OCI-LY7 (cell line): ENCODE measurements at regions not wholly inside any gene's neighbourhood (a gene's known extent, or its start where the extent isn't known, plus 50 kb on each side); places are given as distances from the start of the nearest gene placed in this dataset.
"Not testable (repeated sequence)": the region's sequence is repeated elsewhere in the genome, so short reads cannot be mapped to it uniquely, and the experiment has no call there.

ENCODE experiments used
- BruUV-seq: library from RNA; stranded (reverse); fragments of 400-500 nt; replicated peaks from 2 replicates; lab custom pipeline; 2021; lab: Mats Ljungman, UMichigan
- CTCF ChIA-PET: fragments of 300-600 bp; sonication (Branson Sonifier 250); formaldehyde crosslinking; loops from one replicate; lab custom pipeline; 2022; ENCODE audit warnings: antibody characterized with exemption; ENCODE audit not compliant: unreplicated experiment; lab: Charles Lee
- POLR2A ChIA-PET: fragments of 300-600 bp; sonication (Branson Sonifier 250); formaldehyde crosslinking; loops from one replicate; lab custom pipeline; 2022; ENCODE audit warnings: antibody characterized with exemption; lab: Charles Lee
- DNase-seq: peaks from one replicate; pipeline ENCODE4 v3.0.0-alpha.2; 2015; ENCODE audit warnings: low spot score
- H2AFZ ChIP-seq: fragments of 200-600 bp; sonication (generic), shearing (Covaris generic); 2 replicates; pipeline ENCODE4 v1.6.1; 2014; ENCODE audit warnings: mild to moderate bottlenecking, antibody characterized with exemption, low read length, moderate library complexity
- H3K27ac ChIP-seq: fragments of 200-600 bp; sonication (generic); 2 replicates; pipeline ENCODE4 v1.5.1; 2014; ENCODE audit warnings: mixed run types, low read depth, mild to moderate bottlenecking, moderate library complexity, low read length, inconsistent platforms; ENCODE audit not compliant: poor library complexity, severe bottlenecking
- H3K36me3 ChIP-seq: fragments of 200-600 bp; sonication (generic); 2 replicates; pipeline ENCODE4 v1.6.1; 2014; ENCODE audit warnings: mild to moderate bottlenecking, antibody characterized with exemption, low read length, moderate library complexity, mixed read lengths; ENCODE audit not compliant: insufficient read depth
- H3K4me1 ChIP-seq: fragments of 200-600 bp; sonication (generic); 2 replicates; pipeline ENCODE4 v1.5.1; 2014; ENCODE audit warnings: mild to moderate bottlenecking, low read length; ENCODE audit not compliant: insufficient read depth, poor library complexity, severe bottlenecking
- H3K4me2 ChIP-seq: fragments of 200-600 bp; sonication (generic); 2 replicates; pipeline ENCODE4 v1.6.1; 2014; ENCODE audit warnings: mild to moderate bottlenecking, low read length
- H3K4me3 ChIP-seq: fragments of 200-600 bp; sonication (generic); 2 replicates; pipeline ENCODE4 v1.5.1; 2014; ENCODE audit warnings: mild to moderate bottlenecking, low read depth, low read length; ENCODE audit not compliant: poor library complexity, severe bottlenecking
- H3K79me2 ChIP-seq: fragments of 200-600 bp; sonication (generic); 2 replicates; pipeline ENCODE4 v1.6.1; 2016; ENCODE audit warnings: low read depth, mild to moderate bottlenecking, low read length, moderate library complexity, mixed read lengths; ENCODE audit not compliant: insufficient read depth
- H3K9me2 ChIP-seq: fragments of 200-600 bp; sonication (generic); 2 replicates; pipeline ENCODE4 v1.6.1; 2016; ENCODE audit warnings: mild to moderate bottlenecking, low read length, mixed read lengths; ENCODE audit not compliant: insufficient read depth
- H3K9me3 ChIP-seq: fragments of 200-600 bp; sonication (generic); 2 replicates; pipeline ENCODE4 v1.6.1; 2014; ENCODE audit warnings: mild to moderate bottlenecking, mixed run types, low read length, mixed read lengths
- H4K20me1 ChIP-seq: fragments of 200-600 bp; sonication (generic); 2 replicates; pipeline ENCODE4 v1.6.1; 2014; ENCODE audit warnings: mild to moderate bottlenecking, antibody characterized with exemption, low read length, moderate library complexity, mixed read lengths; ENCODE audit not compliant: insufficient read depth
- EZH2phosphoT487 ChIP-seq: fragments of 200-600 bp; sonication (generic); IDR thresholded peaks from 2 replicates; pipeline ENCODE4 v1.6.1; 2018; ENCODE audit warnings: low read depth, borderline replicate concordance, mild to moderate bottlenecking, mixed run types, antibody characterized with exemption, low read length, moderate library complexity, mixed read lengths
- intact Hi-C: fragments of 100-400 bp; cut with micrococcal nuclease; formaldehyde crosslinking; loops from one replicate; pipeline ENCODE4 v1.10.0; 2022; ENCODE audit not compliant: unreplicated experiment
- TF ChIP-seq, protein P1 (sequence below): fragments of 200-600 bp; sonication (generic); conservative IDR thresholded peaks from 2 replicates; pipeline ENCODE4 v1.5.1; 2014; ENCODE audit warnings: mild to moderate bottlenecking, antibody characterized with exemption, low read length, moderate library complexity, mixed read lengths

DNA sequence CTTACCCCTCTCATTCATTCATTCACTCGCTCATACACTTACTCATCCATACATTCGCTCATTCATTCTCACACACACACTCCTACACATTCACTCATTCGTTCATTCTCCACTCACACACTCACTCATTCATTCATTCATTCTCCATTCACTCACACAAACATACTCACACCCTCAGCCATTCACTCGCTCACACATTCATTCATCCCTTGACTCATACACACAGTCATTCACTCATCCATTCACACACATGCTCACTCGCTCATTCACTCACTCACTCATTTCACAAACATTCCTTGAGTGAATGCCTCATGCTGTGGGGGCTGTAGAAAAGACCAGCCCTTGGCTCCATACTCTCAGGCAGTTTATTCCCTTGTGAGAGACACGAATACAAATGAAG is 151.1 kb upstream of the MAMLD1 start:
- DNase-seq, result no peak
- POLR2A ChIA-PET, result interaction anchor here (0.6 kb wide), 1 partner anchor 14 kb away, joined by 4 read pairs; no protein-coding TSS in a partner anchor

DNA sequence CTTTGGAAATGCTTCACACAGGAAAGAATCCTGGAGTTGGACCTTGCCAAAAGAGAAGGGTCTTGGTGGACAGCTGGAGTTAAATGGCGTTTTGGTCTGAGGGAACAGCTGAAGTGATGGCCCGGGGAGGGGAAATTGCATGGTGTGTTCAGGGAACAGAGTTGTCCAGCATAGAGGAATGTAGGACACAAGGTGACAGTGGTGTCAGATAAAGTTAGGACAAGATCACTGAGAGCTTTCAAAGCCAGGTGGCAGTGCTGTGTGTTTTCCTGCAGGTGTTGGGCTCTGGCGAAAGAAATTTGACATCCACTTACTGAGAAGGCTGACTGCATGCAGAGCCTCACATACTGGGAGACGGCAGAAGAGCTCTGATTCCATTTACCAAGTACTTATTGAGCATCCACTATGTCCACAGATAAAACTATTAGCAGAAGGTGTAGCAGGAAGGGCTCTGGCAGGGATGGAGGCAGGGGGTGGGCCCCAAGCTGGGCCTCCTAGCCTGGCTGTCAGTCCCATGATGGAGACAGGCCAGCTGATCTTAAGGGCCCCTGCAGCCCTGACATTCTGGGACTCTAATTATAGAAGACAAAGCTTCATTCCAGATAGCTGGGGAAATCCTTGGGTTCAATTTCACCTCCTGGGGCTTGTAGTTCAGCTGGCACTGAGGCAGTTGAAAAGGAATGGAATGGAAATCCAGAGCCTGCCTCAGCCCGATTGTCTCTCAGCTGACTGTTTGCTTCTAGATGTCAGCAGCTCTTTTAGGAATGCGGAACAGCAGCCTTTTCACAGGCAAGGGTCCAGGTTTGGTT is 150.2 kb upstream of the MAMLD1 start:
- DNase-seq, result no peak
- BruUV-seq, result no TSS peak
- TF ChIP-seq EZH2phosphoT487, result no peak
- TF ChIP-seq, protein P1, sequence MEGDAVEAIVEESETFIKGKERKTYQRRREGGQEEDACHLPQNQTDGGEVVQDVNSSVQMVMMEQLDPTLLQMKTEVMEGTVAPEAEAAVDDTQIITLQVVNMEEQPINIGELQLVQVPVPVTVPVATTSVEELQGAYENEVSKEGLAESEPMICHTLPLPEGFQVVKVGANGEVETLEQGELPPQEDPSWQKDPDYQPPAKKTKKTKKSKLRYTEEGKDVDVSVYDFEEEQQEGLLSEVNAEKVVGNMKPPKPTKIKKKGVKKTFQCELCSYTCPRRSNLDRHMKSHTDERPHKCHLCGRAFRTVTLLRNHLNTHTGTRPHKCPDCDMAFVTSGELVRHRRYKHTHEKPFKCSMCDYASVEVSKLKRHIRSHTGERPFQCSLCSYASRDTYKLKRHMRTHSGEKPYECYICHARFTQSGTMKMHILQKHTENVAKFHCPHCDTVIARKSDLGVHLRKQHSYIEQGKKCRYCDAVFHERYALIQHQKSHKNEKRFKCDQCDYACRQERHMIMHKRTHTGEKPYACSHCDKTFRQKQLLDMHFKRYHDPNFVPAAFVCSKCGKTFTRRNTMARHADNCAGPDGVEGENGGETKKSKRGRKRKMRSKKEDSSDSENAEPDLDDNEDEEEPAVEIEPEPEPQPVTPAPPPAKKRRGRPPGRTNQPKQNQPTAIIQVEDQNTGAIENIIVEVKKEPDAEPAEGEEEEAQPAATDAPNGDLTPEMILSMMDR, result no peak
- H3K4me1 ChIP-seq, result no peaks in the 10 kb centered on the region
- no peak overlapping the region for H3K27ac ChIP-seq
- no peak overlapping the region for H2AFZ ChIP-seq
- H3K9me2 ChIP-seq, result no peaks in the 10 kb centered on the region
- no peak overlapping the region for H3K4me3 ChIP-seq
- intact Hi-C loops, result no loop called here
- CTCF ChIA-PET, result no interaction called here
- POLR2A ChIA-PET, result interaction anchor here (0.6 kb wide), 2 partner anchors 15 to 210 kb away, joined by 3 to 4 read pairs; no protein-coding TSS in a partner anchor
- H3K79me2 ChIP-seq, result no peaks in the 10 kb centered on the region
- no peaks in the 10 kb centered on the region for H3K9me3 ChIP-seq
- H4K20me1 ChIP-seq, result no peaks in the 10 kb centered on the region
- no peaks in the 10 kb centered on the region for H3K36me3 ChIP-seq
- H3K4me2 ChIP-seq, result no peak overlapping the region

More for the DNA sequence above, 151.1 kb upstream of the MAMLD1 start:
- CTCF ChIA-PET, result no interaction called here
- intact Hi-C loops, result no loop called here
- no TSS peak for BruUV-seq
- no peaks in the 10 kb centered on the region for H3K4me1 ChIP-seq
- no peak overlapping the region for H3K4me3 ChIP-seq
- H2AFZ ChIP-seq, result no peak overlapping the region
- no peak for TF ChIP-seq EZH2phosphoT487
- TF ChIP-seq, protein P1, result no peak
- no peaks in the 10 kb centered on the region for H3K9me2 ChIP-seq
- H3K36me3 ChIP-seq, result no peaks in the 10 kb centered on the region
- no peaks in the 10 kb centered on the region for H3K9me3 ChIP-seq
- H3K27ac ChIP-seq, result no peak overlapping the region
- H3K79me2 ChIP-seq, result no peaks in the 10 kb centered on the region
- no peaks in the 10 kb centered on the region for H4K20me1 ChIP-seq
- H3K4me2 ChIP-seq, result no peak overlapping the region

DNA sequence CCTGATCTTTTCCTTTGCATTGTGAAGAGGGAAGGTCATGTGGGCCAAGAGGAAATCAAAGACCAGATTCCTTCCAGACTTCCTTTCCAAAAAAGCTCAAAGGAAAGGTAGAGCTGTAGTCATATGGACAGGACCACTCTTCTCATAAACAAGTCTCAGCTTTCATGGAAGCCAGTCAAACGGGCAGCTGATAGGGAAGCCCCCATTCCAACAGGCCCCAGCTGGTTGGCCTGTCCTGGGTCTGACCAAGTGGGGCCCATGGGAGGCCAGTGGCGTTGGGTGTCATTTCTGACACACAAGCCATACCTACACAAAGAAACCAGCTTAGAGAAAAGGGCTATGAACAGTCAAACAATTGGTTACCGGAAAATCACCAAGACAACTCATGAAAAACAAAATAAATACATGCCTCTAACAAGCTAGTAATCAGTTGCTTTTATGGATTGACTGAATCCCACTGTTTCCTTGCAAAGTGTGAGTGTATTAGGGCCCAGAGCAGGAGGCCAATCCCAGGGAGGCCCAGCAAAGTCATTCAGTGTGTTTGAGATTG is 149.6 kb upstream of the MAMLD1 start:
- CTCF ChIA-PET, result no interaction called here
- Histone ChIP-seq H3K79me2 (no peaks in the 10 kb centered on the region), H3K36me3 (no peaks in the 10 kb centered on the region), H2AFZ (no peak overlapping the region), H3K4me3 (no peak overlapping the region), H3K27ac (no peak overlapping the region), H3K4me2 (no peak overlapping the region), H3K4me1 (no peaks in the 10 kb centered on the region), H4K20me1 (no peaks in the 10 kb centered on the region), H3K9me3 (no peaks in the 10 kb centered on the region), H3K9me2 (no peaks in the 10 kb centered on the region)
- TF ChIP-seq, protein P1, result no peak
- TF ChIP-seq EZH2phosphoT487, result no peak
- POLR2A ChIA-PET, result interaction anchor here (0.6 kb wide), 1 partner anchor 211 kb away, joined by 3 read pairs; no protein-coding TSS in a partner anchor
- BruUV-seq, result no TSS peak
- no peak for DNase-seq
- intact Hi-C loops, result no loop called here

DNA sequence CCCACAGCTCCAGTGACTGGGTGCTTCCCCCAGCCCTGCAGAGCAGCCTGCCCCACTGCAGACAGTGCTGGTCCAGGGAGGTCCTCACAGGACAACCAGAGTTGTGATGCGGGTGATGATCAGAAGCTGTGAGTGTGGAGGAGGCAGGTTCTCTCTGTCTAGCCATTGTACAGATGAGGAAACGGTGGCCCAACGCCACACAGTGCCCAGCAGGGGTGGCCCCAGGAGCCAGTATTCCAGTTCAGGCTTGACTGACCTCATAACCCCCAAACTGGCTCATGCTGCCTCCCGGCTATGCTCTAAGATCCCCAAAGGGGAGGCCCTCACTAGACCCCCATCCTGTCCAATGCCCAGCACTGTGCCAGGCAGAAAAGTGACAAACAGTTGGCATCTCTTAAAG is 147.1 kb upstream of the MAMLD1 start:
- CTCF ChIA-PET, intact Hi-C loops, H3K4me2 ChIP-seq, POLR2A ChIA-PET, H3K36me3 ChIP-seq, DNase-seq, H3K27ac ChIP-seq, BruUV-seq, H3K9me3 ChIP-seq, H4K20me1 ChIP-seq, H3K79me2 ChIP-seq, H2AFZ ChIP-seq, H3K4me1 ChIP-seq, H3K9me2 ChIP-seq, H3K4me3 ChIP-seq: not testable (repeated sequence)
